HEK293 (cell line): ENCODE measurements at regions not wholly inside any gene's neighbourhood (a gene's known extent, or its start where the extent isn't known, plus 50 kb on each side); places are given as distances from the start of the nearest gene placed in this dataset.

Experiments
- CTCF ChIA-PET: fragments of 350-600 bp; formaldehyde crosslinking; extraction: SDS; loops from one replicate; lab custom pipeline; 2021; ENCODE audit warnings: antibody characterized with exemption; lab: Yijun Ruan, JAX
- POLR2A ChIA-PET: fragments of 300-600 bp; formaldehyde crosslinking; extraction: SDS; loops from one replicate; lab custom pipeline; 2020; ENCODE audit warnings: antibody characterized with exemption, inconsistent platforms; lab: Yijun Ruan, JAX
- H3K27ac ChIP-seq: fragments of 200-500 bp; sonication (Bioruptor generic); 2 replicates; pipeline ENCODE4 v1.5.1; 2014; ENCODE audit warnings: low read depth, low read length, control low read depth, inconsistent platforms; ENCODE audit errors: extremely low read depth
- H3K36me3 ChIP-seq, 2 experiments: fragments of 200-500 bp in 1 of 2; sonication (Bioruptor generic) in 1 of 2; 1 replicate in 1 of 2; 2 replicates in 1 of 2; pipeline ENCODE4 v1.5.1; 2014 to 2017; ENCODE audit warnings: inconsistent platforms in 2 of 2, low read length in 2 of 2; ENCODE audit not compliant: control insufficient read depth in 2 of 2, insufficient read depth in 1 of 2
- H3K4me1 ChIP-seq: fragments of 200-500 bp; sonication (Bioruptor generic); 2 replicates; pipeline ENCODE4 v1.5.1; 2014; ENCODE audit warnings: mild to moderate bottlenecking, low read length, inconsistent platforms; ENCODE audit not compliant: control insufficient read depth, insufficient read depth
- H3K4me3 ChIP-seq: 2 replicates; pipeline ENCODE4 v1.5.1; 2011; ENCODE audit warnings: low read depth, mild to moderate bottlenecking, control low read depth, low read length, moderate library complexity
- H3K9me3 ChIP-seq: fragments of 200-500 bp; sonication (Bioruptor generic); 2 replicates; pipeline ENCODE4 v1.5.1; 2014; ENCODE audit warnings: low read depth, low read length, inconsistent platforms; ENCODE audit not compliant: control insufficient read depth, insufficient read depth
- INSM2 ChIP-seq: fragments of 450-650 bp; formaldehyde crosslinking; IDR thresholded peaks from 2 replicates; pipeline ENCODE4 v1.5.1; 2016; ENCODE audit warnings: missing biosample characterization, missing genetic modification characterization
- OVOL3 ChIP-seq: fragments of 450-650 bp; formaldehyde crosslinking; IDR thresholded peaks from 2 replicates; pipeline ENCODE4 v1.5.1; 2016; ENCODE audit warnings: missing biosample characterization, missing genetic modification characterization
- PBX3 ChIP-seq: sonication (generic); formaldehyde crosslinking; IDR thresholded peaks from 2 replicates; pipeline ENCODE4 v1.8.1; 2022; ENCODE audit warnings: mild to moderate bottlenecking, moderate library complexity, missing genetic modification reagents
- REST ChIP-seq: fragments of 450-650 bp; formaldehyde crosslinking; IDR thresholded peaks from 2 replicates; pipeline ENCODE4 v1.5.1; 2016; ENCODE audit warnings: missing biosample characterization, missing genetic modification characterization
- SETDB1 ChIP-seq: IDR thresholded peaks from one replicate; pipeline ENCODE4 v1.6.1; 2017; ENCODE audit warnings: mild to moderate bottlenecking, low read length, moderate library complexity, mixed read lengths; ENCODE audit not compliant: insufficient read length
- TRIM28 ChIP-seq: IDR thresholded peaks from 2 replicates; pipeline ENCODE4 v1.6.1; 2011; ENCODE audit warnings: low read length, control low read depth, borderline replicate concordance
- ZBTB10 ChIP-seq: fragments of 450-650 bp; formaldehyde crosslinking; IDR thresholded peaks from 2 replicates; pipeline ENCODE4 v1.5.1; 2016; ENCODE audit warnings: missing biosample characterization, missing genetic modification characterization
- ZBTB44 ChIP-seq: fragments of 450-650 bp; IDR thresholded peaks from 2 replicates; pipeline ENCODE4 v1.5.1; 2018; ENCODE audit warnings: missing biosample characterization, mild to moderate bottlenecking, missing genetic modification characterization
- ZIC2 ChIP-seq: fragments of 450-650 bp; formaldehyde crosslinking; IDR thresholded peaks from 2 replicates; pipeline ENCODE4 v1.5.1; 2016; ENCODE audit warnings: missing biosample characterization, missing genetic modification characterization
- ZNF202 ChIP-seq: fragments of 450-650 bp; formaldehyde crosslinking; IDR thresholded peaks from 2 replicates; pipeline ENCODE4 v1.5.1; 2016; ENCODE audit warnings: missing biosample characterization, missing genetic modification characterization, borderline replicate concordance
- ZNF26 ChIP-seq: fragments of 450-650 bp; formaldehyde crosslinking; IDR thresholded peaks from 2 replicates; pipeline ENCODE4 v1.5.1; 2016; ENCODE audit warnings: missing biosample characterization, missing genetic modification characterization
- ZNF280D ChIP-seq: fragments of 450-650 bp; formaldehyde crosslinking; IDR thresholded peaks from 2 replicates; pipeline ENCODE4 v1.5.1; 2016; ENCODE audit warnings: missing biosample characterization, missing genetic modification characterization
- ZNF324 ChIP-seq: fragments of 450-650 bp; formaldehyde crosslinking; IDR thresholded peaks from 2 replicates; pipeline ENCODE4 v1.5.1; 2016; ENCODE audit warnings: missing biosample characterization, missing genetic modification characterization
- ZNF416 ChIP-seq: fragments of 450-650 bp; formaldehyde crosslinking; IDR thresholded peaks from 2 replicates; pipeline ENCODE4 v1.5.1; 2016; ENCODE audit warnings: missing biosample characterization, missing genetic modification characterization
- ZNF501 ChIP-seq: fragments of 450-650 bp; formaldehyde crosslinking; IDR thresholded peaks from 2 replicates; pipeline ENCODE4 v1.5.1; 2016; ENCODE audit warnings: missing biosample characterization, missing genetic modification characterization
- ZNF600 ChIP-seq: fragments of 450-650 bp; formaldehyde crosslinking; IDR thresholded peaks from 2 replicates; pipeline ENCODE4 v1.5.1; 2016; ENCODE audit warnings: missing biosample characterization, missing genetic modification characterization
- ZNF707 ChIP-seq: fragments of 450-650 bp; formaldehyde crosslinking; IDR thresholded peaks from 2 replicates; pipeline ENCODE4 v1.5.1; 2016; ENCODE audit warnings: missing biosample characterization, missing genetic modification characterization

- POLR2A ChIA-PET = no interaction called here
- no peak overlapping the region for H3K4me3 ChIP-seq
- H3K9me3 ChIP-seq = no peaks in the 10 kb centered on the region
- CTCF ChIA-PET = interaction anchor here (0.6 kb wide), 1 partner anchor 286 kb away, joined by 3 read pairs; no protein-coding TSS in a partner anchor
- no peaks in the 10 kb centered on the region for H3K4me1 ChIP-seq
- TF ChIP-seq INSM2 = no peak
- H3K36me3 ChIP-seq = no peaks in the 10 kb centered on the region
- H3K27ac ChIP-seq = no peak overlapping the region
These were observed 361.0 kb upstream of the ANO3 start for GRCh38 chr11:25970726-25971508.

- Histone ChIP-seq H3K9me3 (no peaks in the 10 kb centered on the region), H3K36me3 (no peaks in the 10 kb centered on the region), H3K27ac (no peak overlapping the region), H3K4me3 (no peak overlapping the region), H3K4me1 (no peaks in the 10 kb centered on the region)
- ChIA-PET CTCF (no interaction called here), POLR2A (no interaction called here)
- TF ChIP-seq ZNF280D (tag by site-specific recombination) = no peak
- no peak for TF ChIP-seq ZBTB10 (tag by site-specific recombination)
- no peak for TF ChIP-seq ZIC2 (tag by site-specific recombination)
- no peak for TF ChIP-seq ZBTB44 (tag by site-specific recombination)
- no peak for TF ChIP-seq ZNF202 (tag by site-specific recombination)
- TF ChIP-seq ZNF26 (tag by site-specific recombination) = no peak
- no peak for TF ChIP-seq SETDB1
- no peak for TF ChIP-seq PBX3
- no peak for TF ChIP-seq ZNF707
- no peak for TF ChIP-seq OVOL3 (tag by site-specific recombination)
- no peak for TF ChIP-seq TRIM28
- TF ChIP-seq ZNF501 (tag by site-specific recombination) = no peak
- TF ChIP-seq REST (tag by site-specific recombination) = no peak
- no peak for TF ChIP-seq ZNF324 (tag by site-specific recombination)
- TF ChIP-seq ZNF416 (tag by site-specific recombination) = no peak
- TF ChIP-seq ZNF600 = no peak
These were observed 351.8 kb upstream of the ANO3 start for GRCh38 chr11:25980091-25980490.
